Thoracic aorta (tissue), 2 donors: ENCODE measurements at regions not wholly inside any gene's neighbourhood (a gene's known extent, or its start where the extent isn't known, plus 50 kb on each side); places are given as distances from the start of the nearest gene placed in this dataset.

Source experiments
- ATAC-seq: fragments of 150-250 bp; one replicate; pipeline ENCODE4 v1.8.0; 2017; ENCODE audit warnings: low read depth; ENCODE audit not compliant: insufficient number of reproducible peaks, low FRiP score
- DNase-seq: peaks from one replicate; pipeline ENCODE4 v3.0.0-alpha.2; 2020; ENCODE audit warnings: low spot score
- H3K27ac ChIP-seq, 2 donors: fragments of 200-600 bp; sonication (generic); 1 replicate in 1 of 2; 2 replicates in 1 of 2; pipeline ENCODE4 v1.5.1; 2016; ENCODE audit warnings: mild to moderate bottlenecking in 2 of 2, moderate library complexity in 2 of 2
- H3K27me3 ChIP-seq: fragments of 200-600 bp; sonication (generic); replicated peaks from 2 replicates; pipeline ENCODE4 v1.6.0; 2016; ENCODE audit warnings: mild to moderate bottlenecking; ENCODE audit not compliant: insufficient read depth
- H3K36me3 ChIP-seq: fragments of 200-600 bp; sonication (generic); one replicate; pipeline ENCODE4 v1.5.1; 2016
- H3K4me1 ChIP-seq, 2 donors: fragments of 200-600 bp; sonication (generic); 1 replicate in 1 of 2; 2 replicates in 1 of 2; pipeline versions ENCODE4 v1.5.1 to v1.6.0; 2016; ENCODE audit warnings: low read depth in 2 of 2, mild to moderate bottlenecking in 1 of 2; ENCODE audit not compliant: control insufficient read depth in 1 of 2
- H3K4me3 ChIP-seq: fragments of 200-600 bp; sonication (generic); 2 replicates; pipeline ENCODE4 v1.5.1; 2016; ENCODE audit warnings: mild to moderate bottlenecking
- H3K9me3 ChIP-seq: fragments of 200-600 bp; sonication (generic); 2 replicates; pipeline ENCODE4 v1.5.1; 2016
- CTCF ChIP-seq: fragments of 200-600 bp; sonication (generic); IDR thresholded peaks from one replicate; pipeline ENCODE4 v1.5.1; 2019; ENCODE audit warnings: antibody characterized with exemption

- Histone ChIP-seq H3K9me3 (no peaks in the 10 kb centered on the region), H3K36me3 (no peaks in the 10 kb centered on the region), H3K4me3 (no peak overlapping the region), H3K27ac (no peak overlapping the region), H3K4me1 (no peaks in the 10 kb centered on the region), H3K27me3 (no peaks in the 10 kb centered on the region)
- no peak for ATAC-seq
- no peak for TF ChIP-seq CTCF
- DNase-seq, result no peak
Observed at GRCh38 chr4:137452799-137453198, 79.5 kb downstream of the PCDH18 start.

- ATAC-seq (no peak), DNase-seq (no peak)
- no peak overlapping the region for H3K27ac ChIP-seq
- no peaks in the 10 kb centered on the region for H3K9me3 ChIP-seq
- H3K4me3 ChIP-seq, result no peak overlapping the region
- no peaks in the 10 kb centered on the region for H3K36me3 ChIP-seq
- H3K4me1 ChIP-seq, result no peaks in the 10 kb centered on the region
- H3K27me3 ChIP-seq, result no peaks in the 10 kb centered on the region
- no peak for TF ChIP-seq CTCF
Observed at GRCh38 chr4:137451172-137451825, 81.0 kb downstream of the PCDH18 start.

DNA sequence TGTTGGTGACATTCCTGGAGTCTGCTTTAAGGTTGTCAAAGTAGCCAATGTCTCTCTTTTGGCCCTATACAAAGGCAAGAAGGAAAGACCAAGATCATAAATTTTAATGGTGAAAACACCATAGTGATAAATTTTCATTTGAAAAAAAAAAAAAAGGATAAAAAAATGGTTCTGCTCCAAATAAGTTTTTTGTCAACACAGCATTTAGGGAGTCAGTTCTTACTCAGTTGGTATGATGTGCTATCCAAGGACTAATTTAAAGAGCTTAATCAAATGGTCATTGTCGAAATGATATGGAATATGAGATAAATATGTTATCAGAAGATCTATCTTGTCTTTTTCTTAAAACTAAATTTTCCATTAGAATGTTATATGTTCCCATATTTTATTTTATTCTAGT lies 83.9 kb downstream of the PCDH18 start:
- no peak overlapping the region for H3K4me3 ChIP-seq
- H3K36me3 ChIP-seq, result no peaks in the 10 kb centered on the region
- DNase-seq (no peak), ATAC-seq (no peak)
- no peaks in the 10 kb centered on the region for H3K9me3 ChIP-seq
- H3K27ac ChIP-seq, result no peak overlapping the region
- H3K27me3 ChIP-seq, result no peaks in the 10 kb centered on the region
- no peak for TF ChIP-seq CTCF
- H3K4me1 ChIP-seq, result no peaks in the 10 kb centered on the region

DNA sequence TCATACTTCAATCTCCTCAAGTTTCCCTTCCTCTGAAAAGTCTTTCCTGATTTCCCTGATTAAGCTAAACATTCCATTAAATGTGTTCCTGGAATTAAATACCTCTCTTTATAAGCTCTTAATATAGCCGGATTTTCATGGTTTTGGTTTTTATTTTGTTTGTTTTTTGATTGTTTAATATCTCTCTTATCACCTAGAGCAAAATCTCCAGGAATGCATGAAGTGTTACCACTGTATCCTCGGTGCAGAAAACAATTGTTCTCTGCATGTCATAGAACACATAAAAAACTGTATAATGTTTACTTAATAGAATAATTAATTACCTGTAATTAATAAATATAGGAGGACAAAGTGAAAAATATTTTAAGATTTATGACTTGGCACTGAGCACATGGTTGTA lies 86.2 kb downstream of the PCDH18 start:
- DNase-seq (no peak), ATAC-seq (no peak)
- no peaks in the 10 kb centered on the region for H3K27me3 ChIP-seq
- no peak overlapping the region for H3K27ac ChIP-seq
- H3K9me3 ChIP-seq, result no peaks in the 10 kb centered on the region
- H3K4me1 ChIP-seq, result no peaks in the 10 kb centered on the region
- TF ChIP-seq CTCF, result no peak
- H3K36me3 ChIP-seq, result no peaks in the 10 kb centered on the region
- no peak overlapping the region for H3K4me3 ChIP-seq

GRCh38 chr4:137443031-137443800 lies 89.1 kb downstream of the PCDH18 start:
- H3K27me3 ChIP-seq, result no peaks in the 10 kb centered on the region
- no peak overlapping the region for H3K4me3 ChIP-seq
- H3K4me1 ChIP-seq, result no peaks in the 10 kb centered on the region
- TF ChIP-seq CTCF, result no peak
- no peaks in the 10 kb centered on the region for H3K36me3 ChIP-seq
- ATAC-seq, result no peak
- H3K27ac ChIP-seq, result no peak overlapping the region
- no peak for DNase-seq
- no peaks in the 10 kb centered on the region for H3K9me3 ChIP-seq
